Breast epithelium (tissue), 4 donors: ENCODE measurements at regions not wholly inside any gene's neighbourhood (a gene's known extent, or its start where the extent isn't known, plus 50 kb on each side); places are given as distances from the start of the nearest gene placed in this dataset.

Experiments used
- DNase-seq, 2 donors: peaks; one replicate each; pipeline ENCODE4 v3.0.0-alpha.2; 2019; ENCODE audit warnings: low spot score in 2 of 2
- H3K27ac ChIP-seq, 2 donors: fragments of 200-600 bp; sonication (generic) in 1 of 2; one replicate each; pipeline ENCODE4 v1.5.1; 2016 to 2019; ENCODE audit warnings: mild to moderate bottlenecking in 1 of 2
- H3K27me3 ChIP-seq, 2 donors: fragments of 200-600 bp; sonication (generic) in 1 of 2; one replicate each; pipeline versions ENCODE4 v1.5.1 to v1.6.0; 2017 to 2019; ENCODE audit warnings: control low read depth in 1 of 2, mild to moderate bottlenecking in 1 of 2
- H3K36me3 ChIP-seq: fragments of 200-600 bp; one replicate; pipeline ENCODE4 v1.5.1; 2019
- H3K4me1 ChIP-seq, 2 donors: fragments of 200-600 bp; sonication (generic); one replicate each; pipeline ENCODE4 v1.5.1; 2016 to 2019; ENCODE audit warnings: control low read depth in 1 of 2
- H3K4me3 ChIP-seq, 3 donors: fragments of 200-600 bp; sonication (generic); 1 replicate in 2 of 3; 2 replicates in 1 of 3; pipeline ENCODE4 v1.5.1; 2016 to 2019; ENCODE audit warnings: mild to moderate bottlenecking in 3 of 3, moderate library complexity in 2 of 3
- H3K9me3 ChIP-seq, 2 donors: fragments of 200-600 bp; sonication (generic) in 1 of 2; one replicate each; pipeline ENCODE4 v1.5.1; 2016 to 2019; ENCODE audit warnings: control low read depth in 1 of 2
- POLR2A ChIP-seq: fragments of 450-650 bp; IDR thresholded peaks from one replicate; pipeline ENCODE4 v1.6.1; 2016; ENCODE audit warnings: antibody characterized with exemption, mild to moderate bottlenecking, moderate library complexity
- POLR2AphosphoS5 ChIP-seq, 3 donors: sonication (generic); formaldehyde crosslinking; IDR thresholded peaks; one replicate each; pipeline ENCODE4 v1.6.1; 2017; ENCODE audit warnings: antibody characterized with exemption in 3 of 3
- intact Hi-C: fragments of 100-400 bp; cut with DNase I; formaldehyde crosslinking; loops from one replicate; pipeline ENCODE4 v1.15.1; 2023; ENCODE audit warnings: low total_unique reads
- TF ChIP-seq, protein P1 (sequence below), 3 donors: fragments of 450-650 bp; IDR thresholded peaks; one replicate each; pipeline ENCODE4 v1.5.1; 2016 to 2017; ENCODE audit warnings: antibody characterized with exemption in 3 of 3, mild to moderate bottlenecking in 3 of 3, moderate library complexity in 3 of 3

DNA sequence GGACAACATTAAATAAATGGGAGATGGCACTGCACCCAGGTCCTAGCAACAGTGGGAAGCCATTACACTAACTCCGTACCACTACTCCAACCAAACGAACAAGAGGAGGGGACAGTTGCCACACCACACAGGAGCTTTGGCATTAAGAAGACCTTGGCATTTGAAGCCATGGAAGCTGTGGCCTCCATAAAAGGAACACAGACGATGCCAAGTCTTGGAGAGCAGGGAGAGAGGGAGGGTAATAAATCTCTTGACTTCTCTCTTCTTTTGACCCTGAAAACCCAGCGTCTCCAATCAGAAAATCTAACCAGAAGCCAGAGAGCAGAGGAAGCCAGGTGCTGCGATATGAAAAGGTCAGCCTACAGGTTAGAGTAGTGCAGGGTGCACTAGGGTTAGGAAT is 338.8 kb upstream of the TMEM132C start:
- no peak overlapping the region for H3K4me3 ChIP-seq
- intact Hi-C loops: no loop called here

DNA sequence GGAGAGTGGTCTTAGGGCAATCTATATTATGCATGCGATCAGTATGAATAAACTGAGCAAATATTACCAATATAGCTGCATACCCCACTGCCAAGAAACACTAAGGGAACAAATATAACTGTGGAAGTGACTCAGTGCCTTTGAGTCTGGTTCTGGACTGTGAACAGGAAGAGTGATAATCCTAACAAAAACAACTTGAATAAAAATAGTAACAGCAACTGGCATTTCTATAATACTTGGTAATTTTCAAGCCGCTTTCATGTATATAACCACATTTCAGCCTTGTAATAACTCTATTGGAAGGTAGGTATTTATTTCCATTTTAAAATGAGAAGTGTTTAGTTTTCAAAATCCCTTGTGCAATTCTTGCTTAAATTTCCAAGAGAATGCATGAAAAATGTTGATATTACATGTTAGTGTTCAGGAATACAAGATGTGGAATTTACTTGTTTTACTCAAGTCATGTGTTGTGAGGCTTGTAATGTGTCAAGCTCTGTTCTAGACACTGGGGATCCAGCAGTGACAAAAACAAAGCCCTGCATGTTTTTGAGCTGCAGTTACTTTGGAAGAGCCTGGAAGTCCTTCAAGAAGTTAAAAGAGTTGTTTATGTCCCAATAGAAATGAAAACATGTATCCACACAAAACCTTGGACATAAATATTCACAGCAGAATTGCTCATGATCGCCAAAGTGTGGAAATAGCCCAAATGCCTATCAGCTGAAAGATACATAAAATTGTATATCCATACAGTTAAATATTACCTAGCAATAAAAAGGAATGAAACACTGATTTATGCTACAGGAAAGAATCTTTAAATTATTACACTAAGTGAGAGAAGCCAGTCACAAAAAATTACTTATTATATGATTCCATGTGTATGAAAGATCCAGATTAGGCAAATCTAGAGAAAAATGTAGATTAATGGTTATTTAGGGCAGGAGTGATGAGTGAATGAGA is 338.1 kb upstream of the TMEM132C start:
- Histone ChIP-seq H3K4me3 (no peak overlapping the region), H3K27me3 (no peaks in the 10 kb centered on the region), H3K27ac (no peak overlapping the region), H3K9me3 (no peaks in the 10 kb centered on the region), H3K4me1 (no peaks in the 10 kb centered on the region), H3K36me3 (no peaks in the 10 kb centered on the region)
- intact Hi-C loops: no loop called here
- DNase-seq: no peak
- TF ChIP-seq POLR2AphosphoS5 (IDR thresholded peaks at IDR 0.05): no peak
- no peak for TF ChIP-seq POLR2A

More for the DNA sequence above, 338.8 kb upstream of the TMEM132C start:
- no peaks in the 10 kb centered on the region for H3K27me3 ChIP-seq
- no peak overlapping the region for H3K27ac ChIP-seq
- no peaks in the 10 kb centered on the region for H3K9me3 ChIP-seq
- no peaks in the 10 kb centered on the region for H3K36me3 ChIP-seq
- no peak for DNase-seq
- TF ChIP-seq POLR2A (no peak), POLR2AphosphoS5 (IDR thresholded peaks at IDR 0.05) (no peak)
- TF ChIP-seq, protein P1, sequence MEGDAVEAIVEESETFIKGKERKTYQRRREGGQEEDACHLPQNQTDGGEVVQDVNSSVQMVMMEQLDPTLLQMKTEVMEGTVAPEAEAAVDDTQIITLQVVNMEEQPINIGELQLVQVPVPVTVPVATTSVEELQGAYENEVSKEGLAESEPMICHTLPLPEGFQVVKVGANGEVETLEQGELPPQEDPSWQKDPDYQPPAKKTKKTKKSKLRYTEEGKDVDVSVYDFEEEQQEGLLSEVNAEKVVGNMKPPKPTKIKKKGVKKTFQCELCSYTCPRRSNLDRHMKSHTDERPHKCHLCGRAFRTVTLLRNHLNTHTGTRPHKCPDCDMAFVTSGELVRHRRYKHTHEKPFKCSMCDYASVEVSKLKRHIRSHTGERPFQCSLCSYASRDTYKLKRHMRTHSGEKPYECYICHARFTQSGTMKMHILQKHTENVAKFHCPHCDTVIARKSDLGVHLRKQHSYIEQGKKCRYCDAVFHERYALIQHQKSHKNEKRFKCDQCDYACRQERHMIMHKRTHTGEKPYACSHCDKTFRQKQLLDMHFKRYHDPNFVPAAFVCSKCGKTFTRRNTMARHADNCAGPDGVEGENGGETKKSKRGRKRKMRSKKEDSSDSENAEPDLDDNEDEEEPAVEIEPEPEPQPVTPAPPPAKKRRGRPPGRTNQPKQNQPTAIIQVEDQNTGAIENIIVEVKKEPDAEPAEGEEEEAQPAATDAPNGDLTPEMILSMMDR (IDR thresholded peaks at IDR 0.05): no peak
- H3K4me1 ChIP-seq: no peaks in the 10 kb centered on the region

GRCh38 chr12:127930122-127930521 is 336.8 kb upstream of the TMEM132C start:
- Histone ChIP-seq H3K4me3 (no peak overlapping the region), H3K27ac (no peak overlapping the region), H3K36me3 (no peaks in the 10 kb centered on the region), H3K27me3 (no peaks in the 10 kb centered on the region), H3K4me1 (no peaks in the 10 kb centered on the region), H3K9me3 (no peaks in the 10 kb centered on the region)
- intact Hi-C loops: no loop called here
- TF ChIP-seq POLR2A (no peak), POLR2AphosphoS5 (IDR thresholded peaks at IDR 0.05) (no peak)
- TF ChIP-seq, protein P1 (IDR thresholded peaks at IDR 0.05): no peak
- DNase-seq: no peak

DNA sequence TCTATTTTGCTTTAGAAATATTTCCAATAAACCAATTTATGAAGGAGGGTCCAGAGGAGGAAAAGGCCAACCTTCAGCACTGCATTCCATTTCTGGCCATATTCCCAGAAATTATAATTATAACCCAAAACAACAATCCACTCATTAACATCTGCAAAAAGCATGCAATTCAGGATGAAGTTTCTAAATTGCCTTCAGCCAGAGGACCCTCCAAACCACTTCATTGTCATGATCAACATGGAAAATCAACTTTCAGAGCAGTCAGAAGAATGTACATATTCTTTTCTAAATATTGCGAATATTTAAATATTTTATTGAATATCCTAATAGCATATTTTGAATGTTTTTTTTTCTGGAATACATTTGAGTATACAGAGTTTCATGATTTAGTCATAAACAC is 332.6 kb upstream of the TMEM132C start:
- Histone ChIP-seq H3K9me3 (no peaks in the 10 kb centered on the region), H3K27ac (no peak overlapping the region), H3K4me3 (no peak overlapping the region), H3K27me3 (no peaks in the 10 kb centered on the region), H3K36me3 (no peaks in the 10 kb centered on the region), H3K4me1 (no peaks in the 10 kb centered on the region)
- DNase-seq: no peak
- TF ChIP-seq, protein P1 (IDR thresholded peaks at IDR 0.05): no peak
- TF ChIP-seq POLR2AphosphoS5 (IDR thresholded peaks at IDR 0.05) (no peak), POLR2A (no peak)
- intact Hi-C loops: no loop called here

DNA sequence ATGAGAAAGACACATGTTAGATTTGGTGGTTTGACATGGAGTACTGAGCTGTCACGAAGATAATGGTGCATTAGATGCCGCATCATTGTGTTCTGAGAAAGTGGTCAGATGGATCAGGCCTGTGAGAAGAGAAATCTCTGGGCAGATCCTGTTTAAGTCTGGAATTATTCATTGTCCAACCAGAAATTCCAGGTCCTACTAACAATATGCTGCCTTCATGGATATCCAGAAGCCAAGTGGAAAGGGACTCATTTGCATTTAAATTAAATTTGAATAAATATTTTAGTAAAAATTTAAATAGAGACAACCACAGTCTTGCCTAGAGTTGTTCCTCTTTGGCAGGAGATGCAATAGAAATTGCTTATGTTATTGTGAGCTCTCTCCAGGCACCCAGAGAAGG is 330.5 kb upstream of the TMEM132C start:
- no peak for DNase-seq
- intact Hi-C loops: no loop called here
- Histone ChIP-seq H3K27ac (no peak overlapping the region), H3K4me3 (no peak overlapping the region), H3K36me3 (no peaks in the 10 kb centered on the region), H3K4me1 (no peaks in the 10 kb centered on the region), H3K9me3 (no peaks in the 10 kb centered on the region), H3K27me3 (no peaks in the 10 kb centered on the region)
- TF ChIP-seq POLR2AphosphoS5 (IDR thresholded peaks at IDR 0.05): no peak
- TF ChIP-seq POLR2A: no peak
- TF ChIP-seq, protein P1 (IDR thresholded peaks at IDR 0.05): no peak
